Ureter (tissue), 1 donor: ENCODE measurements at regions not wholly inside any gene's neighbourhood (a gene's known extent, or its start where the extent isn't known, plus 50 kb on each side); places are given as distances from the start of the nearest gene placed in this dataset.
"Not testable (repeated sequence)": the region's sequence is repeated elsewhere in the genome, so short reads cannot be mapped to it uniquely, and the experiment has no call there.

Experiments used
- DNase-seq: peaks from one replicate; pipeline ENCODE4 v3.0.0-alpha.2; 2020; ENCODE audit warnings: low spot score
- donor health status: DM: yes; HTN: yes; CAD: no.

DNA sequence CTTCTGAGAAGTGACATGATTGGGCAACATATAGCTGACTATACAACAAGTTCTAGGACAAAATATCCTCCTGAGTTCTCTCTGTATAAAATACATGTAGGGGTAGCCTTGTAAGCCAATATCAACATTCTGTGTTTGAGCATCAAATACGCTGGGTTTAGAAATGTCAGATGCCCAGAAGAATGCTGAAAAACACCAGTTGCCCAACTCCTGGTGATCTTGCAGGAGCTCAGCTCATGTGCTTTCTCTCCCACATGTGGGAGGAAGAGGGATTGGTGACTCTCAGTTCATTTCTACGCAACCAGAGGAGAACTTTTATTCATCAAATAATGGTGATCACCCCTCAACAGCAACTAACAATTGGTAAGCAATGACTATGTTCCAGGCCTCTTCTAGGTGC is 810.9 kb upstream of the ACO1 start:
- no peak for DNase-seq

DNA sequence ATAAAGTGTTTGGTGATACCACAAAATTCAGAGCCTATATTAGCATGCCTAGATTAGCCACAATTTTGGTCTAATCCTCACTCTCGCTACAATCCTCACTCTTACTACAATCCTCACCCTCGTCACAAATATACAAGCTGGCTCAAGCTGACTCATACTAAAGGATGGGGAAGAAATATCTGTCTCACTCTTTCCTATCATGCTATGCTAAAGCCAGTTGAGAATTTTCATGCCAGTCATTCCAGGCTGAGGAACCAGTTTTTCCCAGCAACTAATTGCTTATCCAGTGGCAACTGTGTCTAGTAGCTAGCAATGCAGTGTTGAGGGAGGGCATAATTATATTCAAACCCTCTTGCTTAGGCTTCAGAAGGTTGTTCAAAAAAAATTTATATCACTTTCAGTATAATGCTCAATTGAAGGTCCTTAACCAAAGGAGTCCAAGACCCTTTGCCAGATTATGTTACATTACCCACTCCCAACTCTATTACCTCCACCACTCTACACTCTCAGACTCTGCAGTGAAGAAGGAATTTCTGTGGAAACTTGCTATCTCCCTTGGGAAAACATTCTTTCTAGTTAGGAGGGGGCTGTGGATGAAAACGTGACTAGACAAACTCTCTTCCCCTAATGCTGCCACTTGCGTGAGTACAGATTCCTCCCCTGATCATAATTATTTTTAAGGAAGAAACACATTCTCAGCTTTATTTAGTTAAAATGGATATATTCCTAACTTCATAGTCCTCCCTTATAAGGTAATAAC is 810.3 kb upstream of the ACO1 start:
- DNase-seq: no peak

DNA sequence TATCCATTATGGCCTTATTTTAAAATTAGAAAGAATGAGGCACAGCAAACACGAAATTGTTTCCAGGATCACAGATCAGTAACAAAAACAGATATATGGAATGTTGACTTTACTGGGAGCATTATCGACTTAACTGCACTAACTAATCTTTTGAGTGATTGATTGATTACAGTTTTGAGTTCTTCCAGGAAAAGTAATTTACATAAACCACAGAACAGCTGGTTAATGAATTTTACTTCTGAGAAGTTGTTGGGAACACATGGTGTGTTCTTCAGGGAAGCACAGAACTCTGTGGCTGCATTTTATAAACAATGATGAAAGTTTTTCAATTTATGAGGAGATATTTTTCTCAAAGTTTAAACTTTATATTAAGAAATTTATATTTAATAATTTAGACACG is 802.4 kb upstream of the ACO1 start:
- no peak for DNase-seq

DNA sequence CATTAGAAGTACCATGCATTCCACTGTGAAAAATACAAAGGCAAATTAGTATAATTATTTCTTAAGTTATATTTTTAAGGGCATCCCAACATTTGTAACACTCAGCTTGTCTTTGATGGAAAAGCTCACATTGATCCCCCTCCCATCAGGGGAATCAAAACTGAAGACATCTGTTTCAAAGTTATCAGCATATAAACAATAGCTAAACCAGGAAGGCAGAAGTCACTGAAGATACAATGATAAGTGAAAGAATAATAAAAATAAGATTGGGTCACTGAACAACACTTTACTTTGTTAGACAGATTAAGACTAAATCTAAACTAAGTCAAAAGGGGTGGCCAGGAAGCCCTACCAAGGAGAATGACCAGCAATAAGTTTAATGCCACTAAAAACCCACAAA is 801.9 kb upstream of the ACO1 start:
- DNase-seq: no peak

DNA sequence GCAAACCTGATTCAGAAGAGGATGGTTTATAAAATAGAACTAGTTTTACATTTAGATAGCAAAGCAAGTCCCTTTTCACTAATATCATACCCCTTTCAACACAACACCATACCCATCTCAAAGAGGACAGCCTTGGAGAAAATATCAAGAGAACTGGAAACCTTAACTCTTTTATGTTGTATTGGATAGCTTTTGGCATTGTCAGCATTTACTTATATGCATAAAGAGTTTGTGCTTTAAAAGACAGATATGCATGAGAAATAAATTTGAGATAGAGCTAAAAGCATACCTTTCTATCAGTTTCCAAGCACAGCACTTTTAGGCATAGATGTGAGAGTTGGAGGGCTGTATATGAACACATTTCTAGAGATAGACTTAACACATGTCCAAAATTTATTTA is 799.3 kb upstream of the ACO1 start:
- no peak for DNase-seq

DNA sequence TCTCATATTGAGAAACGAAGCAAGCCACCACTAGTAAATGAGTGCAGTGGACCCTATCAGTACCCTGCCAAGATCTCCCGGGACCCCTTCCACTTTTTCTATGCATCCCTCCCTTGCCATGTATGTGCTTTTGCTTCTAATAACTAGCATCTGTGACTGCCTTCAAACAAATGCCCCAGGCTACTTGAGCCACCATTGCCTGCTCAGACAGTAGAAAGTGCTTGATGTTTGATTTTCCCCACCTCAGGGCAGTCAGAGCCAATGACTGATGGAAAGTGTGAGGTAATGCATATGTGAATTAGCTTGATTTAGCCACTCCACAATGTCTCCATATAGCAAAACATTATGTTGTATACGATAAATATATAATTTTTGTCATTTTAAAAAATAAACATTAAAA is 797.3 kb upstream of the ACO1 start:
- no peak for DNase-seq

DNA sequence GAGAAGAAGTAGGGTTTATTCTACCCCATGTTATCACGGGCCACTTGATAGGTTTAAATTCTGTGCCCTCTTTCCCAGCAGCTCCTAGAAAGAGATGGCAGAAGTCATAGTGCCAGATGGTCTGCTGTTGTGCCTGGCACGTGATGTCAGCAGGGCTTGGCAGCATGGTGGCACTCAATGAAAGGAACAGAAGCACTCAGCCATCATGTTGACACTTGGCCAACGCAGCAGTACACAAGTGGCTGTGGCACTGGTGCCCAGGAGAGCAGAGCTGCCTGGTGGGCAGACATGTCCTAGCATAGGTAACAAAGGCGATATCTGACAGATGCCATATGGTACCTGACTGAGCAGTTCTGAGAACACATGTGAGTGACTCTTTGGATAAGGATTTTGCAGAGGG is 796.4 kb upstream of the ACO1 start:
- DNase-seq: no peak

DNA sequence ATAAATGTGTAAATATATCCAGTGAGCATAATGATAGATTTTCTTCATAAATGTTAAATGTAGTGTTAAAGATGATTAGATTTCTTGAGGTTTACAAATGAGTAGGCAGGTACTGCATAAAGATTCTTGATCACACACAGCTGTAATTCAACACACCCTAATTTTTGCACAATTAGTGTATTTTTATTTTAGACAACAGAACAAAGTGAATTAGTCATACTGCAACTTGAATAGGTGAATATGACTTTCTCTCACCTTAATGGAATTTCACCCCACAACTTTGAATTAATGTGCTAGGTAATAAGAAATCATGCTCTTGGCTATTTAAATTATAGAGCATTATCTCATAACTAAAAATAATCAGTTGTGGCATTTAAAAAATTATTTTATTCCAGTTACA is 795.7 kb upstream of the ACO1 start:
- no peak for DNase-seq

DNA sequence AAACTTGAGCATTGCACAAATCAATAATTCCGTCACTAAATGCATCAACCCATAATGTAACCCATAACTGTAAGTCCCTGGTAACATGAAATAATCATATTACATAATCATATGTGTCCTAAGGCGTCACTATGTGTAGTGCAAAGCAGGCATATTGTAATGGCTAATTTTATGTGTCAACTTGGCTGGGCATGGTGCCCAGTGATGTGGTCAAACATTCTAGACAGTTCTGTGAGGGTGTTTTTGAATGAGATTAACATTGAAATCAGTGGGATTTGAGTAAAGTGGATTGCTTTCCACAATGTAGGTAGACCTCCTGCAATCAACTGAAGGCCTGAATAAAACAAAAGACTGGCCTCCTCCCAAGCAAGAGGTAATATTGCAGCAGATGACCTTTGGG is 794.4 kb upstream of the ACO1 start:
- DNase-seq: no peak

DNA sequence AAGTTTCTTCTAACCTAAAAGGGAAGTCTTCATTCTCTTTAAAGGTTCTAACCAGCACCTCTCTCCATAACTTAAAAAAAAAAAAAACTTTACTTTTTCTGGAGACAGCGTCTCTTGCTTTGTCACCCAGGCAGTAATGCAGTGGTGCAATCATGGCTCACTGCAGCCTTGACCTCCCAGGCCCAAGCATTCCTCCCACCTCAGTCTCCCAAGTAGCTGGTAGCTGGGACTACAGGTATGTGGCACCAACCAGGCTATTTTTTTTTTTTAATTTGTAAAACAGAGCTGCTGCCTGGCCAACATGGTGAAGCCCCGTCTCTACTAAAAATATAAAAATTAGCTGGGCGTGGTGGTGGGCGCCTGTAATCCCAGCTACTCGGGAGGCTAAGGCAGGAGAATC is 787.4 kb upstream of the ACO1 start:
- not testable (repeated sequence) for DNase-seq

DNA sequence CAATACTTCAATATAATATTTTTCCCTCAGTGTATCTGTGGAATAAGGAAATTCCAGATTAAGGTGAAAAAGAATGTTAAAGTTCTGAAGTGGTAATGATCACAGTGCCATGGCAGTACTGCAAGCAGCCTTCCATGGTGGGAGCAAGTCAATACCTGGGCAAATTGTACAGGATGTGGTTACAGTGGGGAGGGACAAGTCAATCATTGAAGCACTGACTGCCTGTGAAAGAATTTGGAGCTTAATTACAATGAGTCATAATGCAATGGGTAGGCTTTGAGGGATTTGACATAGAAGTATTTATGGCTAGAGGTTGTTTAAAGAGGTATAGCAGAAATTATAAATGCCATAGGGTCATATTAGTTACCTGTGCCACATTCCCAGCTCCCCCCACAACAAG is 786.5 kb upstream of the ACO1 start:
- no peak for DNase-seq

DNA sequence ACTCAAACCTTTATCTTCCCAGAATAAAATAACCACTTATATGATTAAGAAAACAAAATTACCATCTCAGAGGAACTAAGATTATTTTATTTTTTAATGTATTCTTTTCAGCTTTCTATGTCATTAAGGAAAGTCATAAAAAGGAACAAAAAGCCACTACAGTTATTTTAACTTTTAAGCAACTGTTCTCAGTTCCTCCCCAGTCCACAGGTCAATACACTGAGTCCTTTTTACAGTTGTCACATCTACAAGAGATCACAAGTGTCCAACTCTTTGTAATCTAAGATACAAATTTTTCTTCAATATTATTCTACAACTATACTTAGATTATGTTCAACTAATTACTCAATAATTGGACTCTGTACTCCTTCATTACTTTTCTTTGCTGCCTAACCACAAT is 782.8 kb upstream of the ACO1 start:
- no peak for DNase-seq

DNA sequence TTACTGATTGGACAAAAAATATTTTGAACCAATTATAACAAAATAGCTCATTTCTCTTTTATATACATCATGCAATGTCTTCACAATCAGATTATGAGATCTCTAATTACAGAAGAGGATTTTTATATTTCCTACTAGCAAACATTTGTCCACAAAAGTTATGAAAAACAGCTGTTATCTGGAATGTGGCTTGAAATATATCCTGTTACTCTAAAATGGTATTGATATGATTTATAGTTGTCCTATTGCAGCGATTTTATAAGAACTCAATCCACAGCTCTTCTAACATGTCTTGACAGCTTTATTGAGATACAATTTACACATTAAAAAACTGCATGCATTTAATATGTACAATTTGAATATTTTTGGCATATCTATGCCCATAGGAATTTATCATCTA is 779.9 kb upstream of the ACO1 start:
- no peak for DNase-seq

DNA sequence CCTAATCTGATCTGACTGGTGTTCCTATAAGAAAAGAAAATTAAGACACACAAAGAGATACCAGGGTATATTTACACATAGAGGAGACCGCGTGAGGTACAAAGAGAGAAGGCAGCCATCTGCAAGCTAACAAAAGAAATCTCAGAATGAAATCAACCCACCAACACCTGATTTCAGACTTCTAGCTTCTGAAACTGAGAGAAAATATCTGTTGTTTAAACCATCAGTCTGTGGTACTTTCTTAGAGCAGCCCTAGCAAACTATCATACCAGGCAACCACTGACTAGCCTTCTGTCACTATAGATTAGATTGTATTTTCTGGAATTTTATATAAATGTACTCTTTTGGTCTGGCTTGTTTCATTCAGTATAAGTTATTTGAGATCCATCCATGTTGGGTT is 779.3 kb upstream of the ACO1 start:
- DNase-seq: no peak

DNA sequence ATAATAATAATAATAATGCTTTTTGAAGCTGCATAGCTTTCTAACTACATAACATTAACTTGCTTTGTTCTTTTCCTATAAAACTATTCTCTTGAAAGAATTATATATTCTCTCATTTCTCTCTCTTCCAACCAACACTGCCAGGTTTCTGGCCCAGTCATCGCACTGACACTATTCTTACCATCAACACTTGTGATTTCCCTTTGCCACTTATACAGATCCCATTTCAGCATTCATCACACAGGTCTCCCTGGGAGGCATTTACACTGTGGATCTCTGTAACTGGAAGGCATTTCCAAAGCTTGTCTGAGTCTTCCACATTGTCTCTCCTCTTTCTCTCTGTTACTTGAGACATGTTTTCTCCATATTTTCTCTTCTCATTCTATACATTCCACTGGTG is 777.8 kb upstream of the ACO1 start:
- no peak for DNase-seq

DNA sequence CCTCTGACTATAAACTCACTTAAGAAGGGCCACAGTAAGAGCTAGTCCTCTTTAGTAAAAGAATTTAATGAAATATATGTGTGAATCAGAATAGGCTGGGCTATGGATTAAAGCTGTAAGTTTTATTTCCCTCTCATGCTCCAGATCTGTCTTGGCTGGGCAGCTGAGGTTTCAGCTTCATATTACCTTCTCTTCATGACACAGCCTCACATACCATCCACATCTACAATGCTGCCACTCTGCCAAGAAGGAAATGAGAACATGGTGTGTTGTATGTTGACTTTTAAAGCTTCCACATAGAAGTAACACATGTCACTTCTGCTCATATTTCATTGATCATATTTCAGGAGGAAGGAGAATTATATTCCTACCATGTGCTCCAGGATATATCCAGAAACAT is 776.0 kb upstream of the ACO1 start:
- DNase-seq: no peak

DNA sequence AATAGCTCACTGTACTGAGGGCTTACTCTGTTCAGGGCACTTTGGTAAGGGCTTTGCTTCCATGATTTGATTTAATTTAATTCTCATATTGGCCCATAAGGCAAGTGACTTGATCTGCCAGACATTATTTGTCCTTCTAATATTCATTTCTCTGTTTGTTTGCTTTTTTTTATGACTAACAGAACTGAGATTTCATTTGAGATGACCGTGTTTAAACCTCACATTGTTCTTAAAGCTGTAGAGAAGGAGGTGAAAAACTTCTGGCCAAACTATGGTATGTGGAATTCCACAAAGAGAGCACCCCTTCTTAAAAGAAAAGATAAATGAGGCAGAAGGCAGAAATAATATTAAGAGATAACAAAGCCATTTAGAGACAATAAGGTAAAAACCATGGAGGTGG is 775.6 kb upstream of the ACO1 start:
- no peak for DNase-seq

DNA sequence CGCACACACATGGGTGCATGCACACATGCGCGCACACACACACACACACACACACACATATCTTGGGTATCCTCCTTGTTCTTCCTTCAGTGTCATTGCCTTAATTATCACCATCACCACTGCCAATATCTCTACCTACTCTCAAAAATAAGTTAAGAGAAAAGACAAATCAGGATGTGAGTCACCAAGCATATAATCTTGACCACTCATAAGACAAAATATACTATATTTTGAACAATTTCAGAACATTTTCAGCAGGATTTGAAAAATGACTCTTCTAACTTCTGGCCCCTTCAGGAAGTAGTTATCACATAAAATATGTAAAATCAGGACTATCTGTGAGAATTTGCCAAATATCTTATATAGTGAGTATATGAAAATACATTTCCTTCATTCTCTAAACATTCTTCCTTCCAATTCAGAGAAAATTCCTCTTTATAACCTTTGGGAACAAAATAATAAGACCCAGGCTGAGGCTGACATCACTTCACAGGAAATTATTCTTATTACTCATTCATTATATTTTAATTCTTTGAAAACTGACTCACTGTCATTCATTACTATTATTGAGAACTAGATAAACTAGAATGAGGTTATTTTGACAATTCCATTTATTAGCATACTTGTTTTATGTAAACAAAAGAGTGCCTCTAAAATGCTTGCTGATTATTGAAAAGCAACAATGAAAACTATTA is 772.0 kb upstream of the ACO1 start:
- no peak for DNase-seq

DNA sequence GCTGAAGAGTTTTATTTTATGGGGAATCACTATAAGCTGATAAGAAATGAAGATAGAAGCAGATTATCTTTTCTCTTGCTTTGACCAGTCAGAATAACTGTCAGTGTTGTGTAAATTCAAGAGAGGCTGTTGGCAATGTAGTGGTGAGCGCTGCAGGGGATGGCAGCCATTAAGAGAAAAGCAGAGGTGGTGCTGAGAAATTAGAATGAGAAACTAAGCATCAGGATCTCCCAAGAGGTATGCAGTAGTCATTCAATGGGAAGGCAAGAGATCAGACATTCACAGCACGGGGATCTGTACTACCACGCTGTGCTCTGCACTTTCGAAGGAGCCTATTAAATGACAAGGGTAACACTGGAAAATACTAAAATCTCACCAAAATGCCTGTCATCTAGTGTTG is 768.5 kb upstream of the ACO1 start:
- DNase-seq: no peak

DNA sequence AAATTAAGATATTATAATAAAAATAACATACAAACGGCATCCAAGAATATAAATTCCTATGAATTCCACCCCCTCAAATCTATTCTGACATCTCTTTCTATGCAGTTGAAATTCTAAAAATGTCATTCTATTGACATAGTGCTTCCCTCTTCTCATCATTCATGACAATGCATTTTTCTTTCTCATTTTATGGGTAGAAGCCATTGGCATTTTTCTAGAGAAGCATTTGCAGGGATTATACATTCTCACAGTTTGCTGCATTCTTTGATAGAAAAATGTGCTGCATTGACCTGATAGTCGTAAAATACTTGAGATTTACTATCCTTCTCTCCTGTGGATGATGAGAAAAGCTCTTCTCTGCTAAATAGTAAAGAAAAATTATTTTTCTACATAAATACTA is 760.9 kb upstream of the ACO1 start:
- DNase-seq: no peak

DNA sequence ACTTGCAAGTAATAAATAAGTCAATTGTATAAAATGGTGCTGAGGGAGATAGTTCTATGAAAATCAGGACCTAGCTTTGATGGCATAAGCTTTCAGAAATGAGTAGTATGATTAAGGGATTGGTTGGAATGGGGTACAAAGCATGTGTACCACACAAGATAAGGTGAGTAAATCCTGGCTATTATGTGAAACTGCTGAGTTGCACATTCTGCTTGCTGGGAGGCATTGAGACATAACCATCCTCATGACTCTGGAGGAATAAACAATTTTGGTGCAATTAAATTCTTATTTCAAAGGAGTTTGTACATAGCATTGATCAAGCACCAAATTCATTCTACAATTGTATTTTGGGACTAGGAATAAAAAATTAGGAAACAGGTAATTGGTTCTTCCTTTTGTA is 755.2 kb upstream of the ACO1 start:
- DNase-seq: no peak

DNA sequence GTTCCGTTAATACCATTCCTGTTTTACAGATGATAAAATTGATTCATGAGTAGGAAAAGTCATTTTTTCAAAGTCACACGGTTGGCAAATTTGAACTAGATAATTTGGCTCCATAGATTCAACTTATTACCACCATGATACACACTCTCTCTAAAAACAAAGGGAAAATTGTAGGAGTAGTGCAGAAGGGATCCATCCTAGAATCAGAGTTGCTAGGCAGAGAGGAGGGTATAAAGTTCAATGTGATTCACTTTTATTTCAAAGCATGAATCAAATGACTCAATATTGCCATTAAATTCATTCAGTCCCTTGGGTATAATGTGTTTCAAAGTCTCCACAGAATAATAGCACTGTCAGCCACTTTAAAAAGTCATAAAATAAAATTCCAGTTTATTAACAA is 747.2 kb upstream of the ACO1 start:
- no peak for DNase-seq

DNA sequence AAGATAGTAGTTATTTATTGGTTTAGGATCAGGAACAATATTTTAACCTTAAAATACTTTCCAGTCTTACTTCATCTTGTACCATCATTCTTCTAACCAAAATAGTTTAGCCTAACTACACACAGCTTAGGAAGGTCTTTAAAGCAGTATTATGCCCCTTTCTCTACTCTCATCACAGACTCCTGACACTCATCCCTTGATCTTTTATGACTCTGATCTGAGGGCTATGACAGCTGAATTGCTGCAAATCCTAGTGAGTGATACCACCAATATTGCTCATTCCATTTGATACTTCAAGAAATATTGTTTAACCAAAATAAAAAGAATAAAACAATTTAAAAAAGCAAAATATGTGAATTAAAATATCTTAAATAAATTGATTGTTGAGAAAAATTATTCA is 746.6 kb upstream of the ACO1 start:
- no peak for DNase-seq

DNA sequence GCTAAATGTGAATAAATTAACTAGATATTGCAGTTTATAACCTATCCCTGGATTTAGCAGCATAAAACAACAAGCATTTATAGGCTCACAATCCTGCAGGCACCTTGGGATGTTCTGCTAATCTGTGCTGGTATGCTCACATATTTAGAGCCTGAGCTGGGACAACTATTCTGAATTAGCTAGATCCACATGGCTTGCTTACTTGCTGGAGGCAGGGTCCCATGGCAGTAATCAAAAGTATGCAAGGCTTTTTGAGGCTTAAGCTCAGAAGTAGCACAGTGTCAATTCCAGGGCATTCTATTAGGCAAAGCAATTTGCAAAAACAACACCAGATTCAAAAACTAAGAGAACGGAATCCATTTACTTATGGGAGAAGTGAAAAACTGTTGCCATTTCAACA is 745.0 kb upstream of the ACO1 start:
- DNase-seq: no peak
